H54 (cell line): ENCODE measurements at regions not wholly inside any gene's neighbourhood (a gene's known extent, or its start where the extent isn't known, plus 50 kb on each side); places are given as distances from the start of the nearest gene placed in this dataset.

Source experiments
- DNase-seq: peaks from one replicate; pipeline ENCODE4 v3.0.0; 2011; ENCODE audit warnings: low spot score, mixed read lengths; ENCODE audit not compliant: insufficient read length
- FAIRE-seq: peaks from 3 replicates; lab custom pipeline; 2011; peaks lifted over from hg19 to GRCh38; lab: Jason Lieb, UNC
- POLR2A ChIP-seq: IDR thresholded peaks from 2 replicates; pipeline ENCODE4 v1.6.1; 2011; ENCODE audit warnings: low read depth, mild to moderate bottlenecking, low read length

DNA sequence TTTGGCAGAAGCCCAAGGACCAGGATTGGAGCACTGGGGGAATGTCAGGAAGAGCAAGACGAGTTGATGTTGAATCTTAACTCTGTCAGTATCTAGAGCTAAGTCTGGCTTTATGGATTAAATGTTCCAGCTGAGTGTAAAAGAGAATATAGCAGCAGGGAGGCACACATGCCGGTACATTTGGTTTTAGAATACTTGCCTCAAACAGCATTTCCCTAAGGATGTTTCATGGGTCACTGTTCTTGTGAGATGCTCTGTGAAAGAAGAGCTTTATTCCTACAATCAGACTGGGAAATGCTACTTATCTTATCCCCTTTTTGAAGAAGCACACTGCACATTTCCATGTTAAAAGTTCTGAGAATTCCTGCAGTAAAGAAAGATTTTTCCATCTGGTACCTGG, 440.3 kb upstream of the B3GALT2 start:
- TF ChIP-seq POLR2A, result no peak
- no peak for DNase-seq
- no peak for FAIRE-seq

DNA sequence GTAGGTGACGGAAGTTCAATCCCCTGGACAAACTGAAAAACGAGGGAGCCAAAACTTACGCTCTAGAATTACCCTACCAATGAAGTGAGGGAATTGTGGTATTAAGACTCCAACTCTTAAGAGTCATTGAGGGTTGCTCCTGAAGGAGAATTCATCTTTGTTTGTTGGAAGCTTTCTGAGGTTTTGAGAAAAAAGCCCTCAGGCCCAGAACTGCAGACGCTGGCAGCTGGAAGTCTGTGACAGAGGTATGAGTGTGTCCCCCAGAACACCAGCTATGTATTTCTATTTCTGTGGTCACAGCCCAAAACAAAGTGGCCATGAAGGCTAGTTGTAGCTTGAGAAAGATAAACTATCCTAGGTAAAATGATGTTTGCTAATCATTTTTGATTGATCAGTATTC, 438.8 kb upstream of the B3GALT2 start:
- FAIRE-seq (no peak), DNase-seq (no peak)
- TF ChIP-seq POLR2A, result no peak

DNA sequence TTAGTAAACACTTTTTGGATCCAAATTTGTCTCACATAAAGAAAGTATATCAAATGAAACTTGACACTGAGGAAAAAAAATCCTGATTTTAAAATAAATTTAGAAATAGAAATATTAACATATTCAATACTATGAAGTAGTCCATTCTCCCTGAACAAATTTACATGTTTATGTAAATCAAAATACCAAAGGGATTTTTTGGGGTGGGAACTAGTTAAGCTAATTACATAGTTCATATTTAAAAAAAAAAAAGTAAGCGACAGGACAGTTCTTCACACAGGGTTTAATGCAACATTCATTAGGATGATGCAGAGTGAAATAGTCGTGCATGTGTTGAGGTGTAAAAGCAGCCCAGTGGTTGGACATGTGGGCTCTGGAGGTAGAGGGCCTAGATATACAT, 433.5 kb upstream of the B3GALT2 start:
- no peak for TF ChIP-seq POLR2A
- FAIRE-seq (no peak), DNase-seq (no peak)

DNA sequence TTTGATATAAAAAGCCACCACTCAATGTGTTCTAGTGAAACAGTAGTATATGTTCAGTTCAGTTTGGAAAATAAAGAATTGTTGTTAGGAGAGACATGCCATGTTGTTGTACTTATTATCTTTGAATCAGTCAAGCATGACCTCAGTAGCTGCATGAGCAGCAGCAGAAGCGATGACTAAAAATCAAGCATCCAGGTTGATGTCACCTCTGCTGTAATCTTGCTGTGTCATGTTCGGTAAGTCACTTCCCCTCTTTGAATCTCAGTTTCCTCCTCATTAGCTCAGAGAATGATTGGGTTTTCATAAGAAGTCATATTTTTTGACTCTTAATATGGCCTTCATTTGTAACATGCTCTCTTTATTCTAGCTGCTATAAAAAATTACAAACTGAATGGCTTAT, 428.4 kb upstream of the B3GALT2 start:
- FAIRE-seq (peak; percentile 83), DNase-seq (no peak)
- TF ChIP-seq POLR2A, result no peak

- FAIRE-seq, result peak; percentile 20
- TF ChIP-seq POLR2A, result no peak
- DNase-seq, result no peak
These were observed 427.9 kb upstream of the B3GALT2 start for GRCh38 chr1:193614275-193614674.

DNA sequence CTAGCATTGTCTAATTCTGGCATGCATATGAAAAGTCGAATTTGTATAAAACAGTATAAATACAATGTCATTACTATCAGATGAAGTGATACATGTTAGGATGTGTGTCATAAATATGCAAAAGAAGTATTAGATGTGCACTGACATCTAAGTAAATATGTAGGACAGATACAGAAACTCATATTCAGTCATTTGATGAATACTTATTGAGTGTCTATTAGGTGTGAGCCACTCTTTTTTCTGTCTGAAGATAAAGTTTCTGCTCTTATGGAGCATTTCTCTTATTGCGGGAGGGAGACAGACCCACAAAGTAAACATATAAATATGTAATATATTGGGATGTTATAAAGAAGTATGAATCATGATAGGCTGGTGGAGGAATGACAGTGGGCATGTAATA, 426.6 kb upstream of the B3GALT2 start:
- no peak for FAIRE-seq
- DNase-seq, result no peak
- no peak for TF ChIP-seq POLR2A

DNA sequence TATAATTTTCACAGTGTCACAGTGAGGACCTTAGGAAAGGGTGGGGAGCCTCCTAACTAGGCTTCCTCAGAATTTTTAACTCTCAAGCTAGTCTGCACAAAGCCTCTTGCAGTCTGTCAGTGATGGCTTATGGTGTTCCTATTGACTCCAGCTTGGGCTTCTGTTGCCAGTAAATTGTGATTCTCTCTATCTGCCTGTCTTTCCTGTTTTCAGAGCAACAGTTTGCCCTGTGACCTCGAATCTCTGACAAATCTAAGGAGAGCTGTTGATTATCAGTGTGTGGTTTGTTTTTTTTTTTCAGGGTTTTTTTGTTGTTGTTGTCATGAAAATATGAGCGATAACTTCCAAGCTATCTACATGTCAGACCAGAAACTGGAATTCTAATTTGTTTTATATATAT, 423.2 kb upstream of the B3GALT2 start:
- DNase-seq (no peak), FAIRE-seq (no peak)
- no peak for TF ChIP-seq POLR2A

- DNase-seq (no peak), FAIRE-seq (no peak)
- no peak for TF ChIP-seq POLR2A
These were observed 421.4 kb upstream of the B3GALT2 start for GRCh38 chr1:193607787-193608186.

GRCh38 chr1:193606035-193606434, 419.6 kb upstream of the B3GALT2 start:
- DNase-seq, result no peak
- no peak for TF ChIP-seq POLR2A
- no peak for FAIRE-seq

DNA sequence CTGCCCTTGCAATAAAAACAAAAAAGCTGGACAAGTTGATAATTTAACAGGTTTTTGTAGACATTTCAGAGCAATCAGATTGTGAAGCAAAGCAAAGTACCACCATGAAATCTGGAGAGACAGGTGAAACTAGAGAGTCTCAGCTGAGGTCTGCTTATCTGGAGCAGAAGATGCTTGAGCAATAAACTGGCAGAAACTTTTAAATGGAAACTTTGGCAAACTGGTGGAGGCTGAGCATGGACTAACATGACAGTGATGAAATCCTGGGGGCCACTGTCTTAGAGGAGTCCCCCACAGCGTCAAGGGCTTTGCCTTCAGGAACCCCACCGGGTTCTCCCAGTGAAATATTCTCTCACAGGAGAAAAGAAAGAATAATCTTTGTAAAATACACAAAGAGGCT, 416.3 kb upstream of the B3GALT2 start:
- no peak for TF ChIP-seq POLR2A
- FAIRE-seq, result no peak
- no peak for DNase-seq

DNA sequence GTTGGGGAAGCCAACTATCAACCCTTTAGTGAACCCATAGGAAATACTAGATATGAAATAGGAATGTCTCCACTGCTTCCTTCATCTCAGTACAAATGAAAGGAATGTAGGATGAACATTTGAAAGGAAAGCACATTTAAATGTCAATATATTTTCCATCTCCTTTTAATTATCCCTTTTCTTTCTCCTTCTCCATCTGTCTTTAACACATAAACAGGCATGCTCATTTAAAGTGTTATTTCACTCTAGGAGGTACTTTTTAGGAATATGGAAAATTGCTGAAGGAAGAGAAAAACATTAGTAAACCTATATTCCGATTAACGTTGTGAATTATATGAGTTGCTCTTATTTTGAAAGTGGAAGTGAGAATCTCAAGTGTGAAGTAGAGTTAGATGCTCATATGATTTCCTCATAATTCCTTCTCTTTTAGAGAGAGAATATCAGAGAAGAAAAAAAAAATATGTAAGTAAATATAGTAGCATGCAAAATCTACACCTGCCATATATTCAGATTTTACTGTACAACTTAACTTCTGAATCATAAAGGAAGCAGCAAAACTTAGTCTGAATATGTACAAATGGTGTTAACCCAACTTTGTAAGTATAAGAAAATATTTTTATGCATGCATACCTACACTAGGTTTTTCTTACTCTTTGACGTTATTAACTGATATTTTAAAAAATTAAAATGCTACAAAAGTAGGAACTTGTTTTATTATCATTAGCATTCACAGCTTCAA, 406.9 kb upstream of the B3GALT2 start:
- DNase-seq (no peak), FAIRE-seq (no peak)
- TF ChIP-seq POLR2A, result no peak

DNA sequence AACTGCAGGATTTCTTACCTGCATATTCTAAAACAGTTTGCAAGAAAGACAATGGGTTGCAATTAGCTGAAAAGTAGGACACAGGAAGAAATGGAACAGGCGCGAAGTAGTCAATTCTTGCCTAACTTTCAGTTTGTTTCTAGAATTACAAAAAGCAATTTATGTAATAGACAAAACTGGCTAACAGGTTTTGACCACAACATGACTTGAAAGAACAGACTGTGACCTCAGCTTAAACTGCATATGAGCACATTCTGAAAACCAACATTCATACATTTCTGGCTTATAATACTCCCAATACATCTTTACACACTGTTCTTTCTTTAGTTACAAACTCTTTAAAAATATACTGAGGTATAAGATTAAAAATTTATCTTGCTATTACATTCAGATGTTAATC, 405.9 kb upstream of the B3GALT2 start:
- DNase-seq, result no peak
- no peak for TF ChIP-seq POLR2A
- FAIRE-seq, result no peak

GRCh38 chr1:193590102-193590501, 403.7 kb upstream of the B3GALT2 start:
- FAIRE-seq, result no peak
- TF ChIP-seq POLR2A, result no peak
- DNase-seq, result no peak

- no peak for TF ChIP-seq POLR2A
- peak; percentile 30 for FAIRE-seq
- no peak for DNase-seq
These were observed 403.2 kb upstream of the B3GALT2 start for GRCh38 chr1:193589597-193590040.
